ENCODE measurements at regions not wholly inside any gene's neighbourhood (a gene's known extent, or its start where the extent isn't known, plus 50 kb on each side); places are given as distances from the start of the nearest gene placed in this dataset.
"Not testable (repeated sequence)": the region's sequence is repeated elsewhere in the genome, so short reads cannot be mapped to it uniquely, and the experiment has no call there.

DNA sequence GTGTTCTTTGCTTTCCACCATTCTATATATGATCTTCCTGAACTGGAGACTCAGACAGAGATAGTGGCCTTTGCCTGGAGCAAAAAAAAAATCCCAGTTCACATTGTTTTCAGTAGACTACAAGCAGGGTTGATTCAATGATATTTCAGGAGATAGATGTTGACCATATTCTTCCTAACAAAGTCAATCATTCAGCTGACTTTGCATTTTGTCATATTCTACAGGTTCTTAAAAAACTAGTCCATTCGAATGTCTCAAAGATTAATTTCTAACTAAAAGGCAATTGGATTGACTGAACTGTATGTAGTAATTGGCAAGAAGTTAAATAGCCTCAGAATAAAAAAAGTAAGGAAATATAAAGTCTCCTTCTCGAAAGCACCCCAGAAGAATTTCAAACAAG lies 479.5 kb downstream of the NKX6-1 start:
- DNase-seq (ENCODE audit: low read depth), result no peak

DNA sequence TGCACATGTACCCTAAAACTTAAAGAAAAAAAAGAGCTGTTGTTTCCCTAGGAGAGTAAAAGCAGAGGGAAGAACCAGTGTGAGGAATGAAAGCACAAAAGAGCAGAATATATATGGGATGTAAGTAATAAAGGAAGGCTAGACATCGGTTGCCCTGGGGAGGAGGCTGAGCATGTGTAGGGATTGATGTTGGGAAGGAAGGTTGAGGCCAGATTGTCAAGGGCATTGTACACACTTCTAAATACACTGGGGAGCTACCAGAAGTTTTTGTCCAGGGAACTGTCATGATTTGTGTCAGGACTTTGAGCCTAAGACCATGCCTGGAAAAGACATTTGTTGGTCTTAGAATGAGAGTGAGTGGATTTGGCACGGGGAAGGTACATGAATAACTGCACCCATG lies 467.1 kb downstream of the GPAT3 start:
- no peak for DNase-seq (ENCODE audit: low read depth)

DNA sequence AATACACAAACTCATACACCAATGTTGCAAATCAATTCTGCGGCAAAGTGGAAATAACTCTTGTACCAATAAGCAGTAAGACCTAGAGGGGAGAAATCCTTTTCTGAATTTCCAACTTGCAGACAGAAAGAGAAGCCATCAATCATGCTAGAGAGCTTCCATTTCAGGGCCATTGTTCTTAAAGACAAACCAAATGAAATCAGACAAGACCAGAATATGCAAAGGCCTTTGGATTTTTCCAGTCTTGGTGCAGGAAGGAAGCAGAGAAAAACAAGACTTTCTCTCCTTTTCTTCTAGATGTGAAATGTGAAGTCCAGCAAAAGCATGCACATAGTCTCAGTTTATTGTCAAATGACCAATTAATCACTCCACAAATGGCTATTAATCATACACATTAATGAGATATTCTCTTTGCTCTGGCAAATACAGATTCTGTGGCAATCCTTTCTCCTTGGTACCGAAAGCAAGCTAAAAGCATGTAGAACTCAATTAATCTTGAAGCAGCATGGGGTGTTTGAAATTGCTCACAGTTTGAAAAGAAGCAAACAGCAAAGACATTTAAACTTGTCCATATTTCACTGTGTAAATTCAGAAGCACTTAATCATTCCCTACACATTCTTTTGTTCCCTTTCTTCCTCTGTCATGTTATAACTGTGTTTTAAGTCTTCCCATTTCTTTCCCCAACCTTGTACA lies 466.1 kb downstream of the GPAT3 start:
- no peak for DNase-seq (ENCODE audit: low read depth)

DNA sequence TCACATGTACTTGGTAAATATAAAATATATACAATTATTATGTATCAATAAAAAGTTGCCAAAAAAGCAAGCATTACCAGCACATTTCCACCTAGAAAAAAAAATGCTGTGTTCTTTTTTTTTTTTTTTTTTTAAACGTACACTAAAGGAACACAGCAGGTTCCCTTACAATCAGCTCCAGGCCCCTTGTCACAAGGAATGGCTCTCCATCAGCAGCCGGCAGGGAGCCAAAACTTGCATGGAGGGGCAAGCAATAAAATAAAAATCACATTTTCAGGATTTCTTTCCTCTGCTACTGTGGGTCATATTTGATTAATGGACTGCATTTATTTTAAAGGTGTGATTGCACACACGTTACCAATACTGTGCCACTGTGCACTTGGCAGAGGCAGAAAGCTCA lies 460.3 kb downstream of the GPAT3 start:
- no peak for DNase-seq (ENCODE audit: low read depth)

DNA sequence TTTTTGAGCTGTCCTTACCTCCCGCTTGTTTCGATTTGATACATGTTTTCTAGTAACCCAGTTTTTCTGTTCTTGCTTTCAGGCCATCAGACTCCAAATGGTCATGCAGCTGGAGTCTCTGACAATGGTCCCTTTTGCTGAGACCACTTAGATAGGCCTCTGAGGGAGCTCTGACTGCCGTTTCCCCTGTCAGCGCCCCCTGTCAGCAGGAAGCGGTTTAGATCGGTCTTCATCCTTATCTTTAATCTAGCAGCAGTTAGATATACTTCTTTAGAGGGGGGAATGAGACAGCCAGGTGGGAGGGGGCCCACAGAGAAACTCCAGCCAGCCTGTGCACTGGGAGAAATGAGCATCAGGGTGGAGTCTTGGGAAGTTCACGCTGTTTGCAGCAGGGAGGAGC lies 457.9 kb downstream of the GPAT3 start:
- DNase-seq (ENCODE audit: low read depth), result no peak

DNA sequence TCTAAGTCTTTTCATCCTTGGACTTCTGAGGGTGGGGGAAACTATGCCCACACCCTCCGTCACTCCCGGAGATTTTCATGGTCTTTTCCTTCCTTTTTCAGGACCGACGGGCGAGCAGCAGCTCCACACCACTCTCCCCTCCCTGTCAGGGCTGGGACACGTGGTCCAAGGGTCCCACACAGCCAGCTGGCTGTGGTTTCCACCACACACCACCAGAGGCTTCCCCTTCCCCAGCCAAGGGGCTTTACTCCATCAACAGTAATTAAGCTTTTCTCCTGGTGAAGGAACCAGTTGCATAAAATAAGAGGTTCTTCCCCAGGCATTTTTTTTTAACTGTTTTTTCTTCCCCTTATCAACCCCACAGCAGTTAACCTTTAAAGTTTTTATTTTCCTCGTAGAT lies 453.9 kb downstream of the GPAT3 start:
- no peak for DNase-seq (ENCODE audit: low read depth)

DNA sequence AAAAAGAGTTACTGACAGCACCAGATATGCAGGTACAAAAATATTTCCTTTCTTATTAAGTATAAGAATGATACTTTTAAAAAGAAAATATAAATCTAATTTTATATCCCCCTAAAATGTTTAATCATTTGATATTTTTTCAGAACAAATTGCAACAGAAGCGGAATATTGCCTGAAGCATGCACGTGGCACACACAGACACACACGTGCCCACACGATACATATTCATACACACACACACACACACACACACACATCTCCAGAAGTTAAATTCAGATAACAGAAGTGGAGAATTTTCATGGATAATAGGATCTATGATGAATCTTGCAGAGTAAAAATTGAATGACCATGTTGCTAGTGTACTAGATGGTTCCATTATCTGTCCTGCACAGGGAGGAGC lies 445.2 kb downstream of the GPAT3 start:
- DNase-seq (ENCODE audit: low read depth), result no peak

DNA sequence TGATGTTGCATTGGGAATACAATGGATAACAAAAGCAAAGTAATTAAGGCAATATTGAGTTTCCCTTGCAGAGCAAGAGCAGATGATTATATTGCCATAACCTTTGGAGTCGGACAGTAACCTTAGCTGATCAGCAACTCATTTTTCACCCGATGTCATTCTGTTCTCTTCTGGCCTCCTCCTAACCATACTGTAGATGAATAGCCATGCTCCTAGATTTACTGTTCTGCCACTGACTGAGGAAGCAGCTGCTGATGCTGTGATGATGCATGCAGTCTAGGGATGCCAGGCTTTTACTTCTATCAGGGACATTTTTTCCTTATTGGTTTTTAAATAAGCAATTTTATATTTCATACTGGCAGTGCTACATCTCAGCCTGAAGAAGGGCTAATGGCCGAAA lies 443.9 kb downstream of the GPAT3 start:
- DNase-seq (ENCODE audit: low read depth), result no peak

DNA sequence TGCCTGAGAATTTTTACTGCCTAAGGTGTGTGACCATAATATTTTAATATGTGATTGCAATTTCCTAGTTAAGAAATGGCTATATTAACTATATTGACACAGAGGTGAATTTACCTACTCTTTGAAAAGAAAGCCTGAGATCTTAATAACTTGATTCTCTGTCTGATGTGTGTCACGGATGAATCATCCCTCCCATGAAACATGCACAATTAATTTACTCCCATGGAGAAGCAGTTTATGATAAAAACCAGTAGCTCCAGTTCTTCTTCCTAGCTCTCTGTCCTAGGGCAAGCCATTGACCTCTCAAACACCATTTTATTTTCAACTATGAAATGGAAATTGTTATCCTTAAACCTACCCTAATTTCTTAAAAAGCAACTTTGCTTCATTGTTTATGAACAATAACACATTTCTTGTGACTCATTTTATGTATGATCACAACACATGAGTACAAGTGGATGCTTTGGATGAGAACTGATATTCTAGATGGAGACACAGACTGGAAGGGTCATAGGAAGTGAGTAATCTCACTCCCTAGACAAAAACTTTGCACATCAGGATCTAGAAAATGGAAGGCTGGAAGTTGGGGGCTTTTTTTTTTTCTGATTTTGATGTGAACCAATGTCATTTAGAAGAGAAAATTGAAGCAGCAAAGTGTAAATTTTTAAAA lies 438.3 kb downstream of the GPAT3 start:
- DNase-seq (ENCODE audit: low read depth), result no peak

DNA sequence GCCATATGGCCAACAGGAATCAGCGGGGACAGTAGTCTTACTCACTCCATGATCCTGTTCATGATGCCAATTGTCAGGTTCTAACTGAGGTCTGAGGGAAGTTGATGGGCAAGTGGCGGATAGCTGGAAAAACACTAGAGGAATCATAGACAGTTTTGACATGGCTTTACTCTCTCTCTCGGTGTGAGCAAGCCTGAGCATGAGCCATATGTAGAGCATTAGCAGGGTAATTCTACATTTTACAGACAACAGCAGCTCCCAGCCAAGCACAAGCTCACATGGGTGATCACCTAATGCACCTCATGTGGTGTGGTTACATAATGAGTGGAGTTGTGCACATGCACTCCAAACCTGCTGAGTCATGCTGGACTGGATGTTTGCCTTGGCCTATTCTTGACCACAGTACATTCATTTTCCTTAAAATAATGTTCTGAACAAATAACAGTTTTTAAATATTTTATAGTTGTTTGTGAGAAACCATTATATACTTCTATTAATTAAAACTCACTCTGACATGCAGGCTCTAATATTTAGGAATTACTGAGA lies 429.2 kb downstream of the GPAT3 start:
- DNase-seq (ENCODE audit: low read depth), result no peak

DNA sequence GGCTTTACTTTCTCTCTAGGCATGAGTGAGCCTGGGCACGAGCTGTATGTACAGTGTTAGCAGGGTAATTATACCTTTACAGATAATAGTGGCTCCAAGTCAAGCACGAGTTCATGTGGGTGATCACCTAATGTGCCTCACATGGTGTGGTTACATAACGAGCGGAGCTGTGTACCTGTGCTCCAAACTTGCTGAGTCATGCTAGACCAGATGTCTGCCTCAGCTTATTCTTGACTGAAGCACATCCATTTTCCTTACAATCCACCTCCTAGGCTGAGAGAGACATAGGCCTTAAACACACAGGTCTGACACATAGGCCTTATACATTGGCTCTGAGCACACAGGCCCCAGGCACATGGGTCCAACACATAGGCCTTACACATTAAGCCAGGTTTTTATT lies 426.6 kb downstream of the GPAT3 start:
- DNase-seq (ENCODE audit: low read depth), result no peak

DNA sequence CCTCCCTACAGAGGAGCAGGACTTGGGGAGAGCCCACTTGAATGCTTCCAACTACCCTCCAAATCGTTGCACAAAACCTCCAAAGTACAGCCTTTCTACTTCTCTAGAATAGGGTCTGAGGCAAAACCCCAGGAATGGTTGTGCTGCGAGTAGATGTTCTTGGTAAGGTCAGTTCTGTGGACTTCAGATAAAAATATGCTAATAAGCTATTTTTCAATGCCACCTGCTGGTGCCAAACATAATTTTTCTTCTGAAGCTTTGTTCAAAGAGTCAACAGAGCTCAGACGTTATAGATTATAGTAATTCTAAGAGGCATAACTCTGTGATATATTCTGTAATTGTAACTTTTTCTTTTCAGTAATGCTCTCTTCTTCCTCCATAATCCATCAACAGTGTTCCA lies 425.7 kb downstream of the GPAT3 start:
- DNase-seq (ENCODE audit: low read depth), result no peak

DNA sequence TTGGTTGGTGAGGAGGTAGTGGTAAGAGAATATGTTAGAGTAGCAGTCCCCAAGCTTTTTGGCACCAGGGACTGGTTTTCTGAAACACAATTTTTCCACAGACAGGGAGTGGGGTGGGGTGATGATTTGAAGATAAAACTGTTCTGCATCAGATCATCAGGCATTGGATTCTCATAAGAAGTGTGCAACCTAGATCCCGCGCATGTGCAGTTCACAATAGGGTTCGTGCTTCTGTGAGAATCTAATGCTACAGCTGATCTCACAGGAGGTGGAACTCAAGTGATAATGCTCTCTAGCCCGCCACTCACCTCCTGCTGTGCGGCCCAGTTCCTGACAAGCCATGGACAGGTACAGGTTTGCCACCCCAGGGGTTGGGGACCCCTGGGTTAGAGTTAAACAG lies 423.3 kb downstream of the GPAT3 start:
- no peak for DNase-seq (ENCODE audit: low read depth)

DNA sequence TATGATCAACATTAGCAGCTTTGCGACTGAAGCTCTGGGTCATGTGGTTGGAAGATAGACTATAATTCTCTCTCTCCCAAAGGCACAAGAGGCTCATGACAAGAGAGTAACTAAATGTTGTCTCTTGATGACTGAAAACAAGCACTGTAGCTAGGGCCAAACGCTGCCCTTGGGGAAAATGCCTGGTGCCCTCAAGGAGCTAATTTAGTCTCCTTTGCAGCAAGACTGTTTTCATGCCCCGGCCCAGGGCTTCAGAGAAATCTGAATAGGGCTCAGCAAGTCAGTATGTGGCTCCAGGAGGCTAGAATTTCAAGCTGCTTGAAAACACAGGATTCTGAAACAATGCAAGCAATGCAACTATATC lies 411.9 kb downstream of the GPAT3 start:
- DNase-seq (ENCODE audit: low read depth), result no peak

DNA sequence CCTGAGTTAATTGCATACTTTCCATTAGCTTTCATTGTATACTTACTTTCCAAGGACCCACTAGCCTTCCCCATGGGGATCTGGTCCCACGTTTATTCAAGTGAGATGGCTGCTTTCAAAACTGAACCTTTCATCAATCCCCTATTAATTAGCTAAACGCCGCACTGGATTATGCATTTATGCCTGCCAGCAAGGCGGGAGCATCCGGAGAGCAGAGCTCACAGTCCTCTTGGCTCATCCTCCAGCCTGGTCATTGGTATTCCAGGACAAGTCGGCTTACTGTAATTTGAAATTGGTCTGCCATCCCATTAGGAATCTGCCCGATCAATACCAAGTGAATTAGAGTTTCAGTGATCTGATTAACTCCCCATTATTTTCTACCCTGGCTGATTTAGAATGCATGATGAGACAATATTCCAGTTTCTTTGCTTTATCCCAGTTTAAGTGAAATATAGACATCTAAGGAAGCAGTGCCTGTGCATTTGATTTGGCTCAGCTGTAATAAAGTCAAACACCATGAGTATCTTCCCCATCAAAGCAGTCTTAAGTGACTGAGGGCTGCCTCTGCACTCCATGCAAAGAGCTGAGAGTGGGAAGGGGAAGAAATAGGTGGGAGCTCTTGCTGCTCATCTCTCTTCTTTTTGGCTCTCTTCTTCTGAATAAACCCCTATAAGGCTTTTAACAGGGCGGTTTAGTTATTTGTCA lies 411.4 kb downstream of the GPAT3 start:
- no peak for DNase-seq (ENCODE audit: low read depth)

DNA sequence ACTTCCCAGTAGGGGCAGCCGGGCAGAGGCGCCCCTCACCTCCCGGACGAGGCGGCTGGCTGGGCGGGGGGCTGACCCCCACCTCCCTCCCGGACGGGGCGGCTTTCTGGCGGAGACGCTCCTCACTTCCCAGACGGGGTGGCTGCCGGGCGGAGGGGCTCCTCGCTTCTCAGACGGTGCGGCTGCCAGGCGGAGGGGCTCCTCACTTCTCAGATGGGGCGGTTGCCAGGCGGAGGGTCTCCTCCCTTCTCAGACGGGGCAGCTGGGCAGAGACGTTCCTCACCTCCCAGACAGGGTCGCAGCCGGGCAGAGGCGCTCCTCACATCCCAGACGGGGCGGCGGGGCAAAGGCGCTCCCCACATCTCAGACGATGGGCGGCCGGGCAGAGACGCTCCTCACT lies 407.8 kb downstream of the GPAT3 start:
- DNase-seq (ENCODE audit: low read depth), result not testable (repeated sequence)

DNA sequence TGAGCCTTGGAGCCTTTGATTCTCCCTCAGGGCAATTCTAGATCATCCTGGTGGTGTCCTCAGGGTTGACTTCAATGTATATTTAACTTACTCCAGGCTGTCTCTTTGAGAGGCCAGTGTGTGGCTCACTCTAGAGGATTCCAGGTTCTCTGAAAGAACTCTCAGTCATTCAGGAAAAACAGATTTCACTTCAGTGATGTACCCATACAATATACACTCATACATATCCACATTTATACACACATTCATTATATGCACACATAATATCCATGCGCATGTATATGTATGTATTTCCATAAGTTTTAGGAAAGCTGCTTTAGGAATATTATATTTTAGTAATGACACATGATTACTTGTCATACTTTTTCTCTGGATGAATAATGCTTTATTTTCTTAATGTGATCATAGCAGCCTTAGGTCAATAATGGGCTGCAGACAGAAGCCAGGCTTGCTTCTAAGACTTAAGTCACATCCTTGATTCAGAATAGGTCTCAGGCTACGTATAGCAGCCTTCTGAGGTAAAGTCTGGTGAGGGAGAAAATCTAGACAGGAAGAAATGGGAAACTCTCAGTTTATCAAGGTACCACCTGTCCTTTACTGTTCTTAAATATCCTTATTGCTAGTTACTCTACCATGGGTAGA lies 397.0 kb downstream of the GPAT3 start:
- no peak for DNase-seq (ENCODE audit: low read depth)

DNA sequence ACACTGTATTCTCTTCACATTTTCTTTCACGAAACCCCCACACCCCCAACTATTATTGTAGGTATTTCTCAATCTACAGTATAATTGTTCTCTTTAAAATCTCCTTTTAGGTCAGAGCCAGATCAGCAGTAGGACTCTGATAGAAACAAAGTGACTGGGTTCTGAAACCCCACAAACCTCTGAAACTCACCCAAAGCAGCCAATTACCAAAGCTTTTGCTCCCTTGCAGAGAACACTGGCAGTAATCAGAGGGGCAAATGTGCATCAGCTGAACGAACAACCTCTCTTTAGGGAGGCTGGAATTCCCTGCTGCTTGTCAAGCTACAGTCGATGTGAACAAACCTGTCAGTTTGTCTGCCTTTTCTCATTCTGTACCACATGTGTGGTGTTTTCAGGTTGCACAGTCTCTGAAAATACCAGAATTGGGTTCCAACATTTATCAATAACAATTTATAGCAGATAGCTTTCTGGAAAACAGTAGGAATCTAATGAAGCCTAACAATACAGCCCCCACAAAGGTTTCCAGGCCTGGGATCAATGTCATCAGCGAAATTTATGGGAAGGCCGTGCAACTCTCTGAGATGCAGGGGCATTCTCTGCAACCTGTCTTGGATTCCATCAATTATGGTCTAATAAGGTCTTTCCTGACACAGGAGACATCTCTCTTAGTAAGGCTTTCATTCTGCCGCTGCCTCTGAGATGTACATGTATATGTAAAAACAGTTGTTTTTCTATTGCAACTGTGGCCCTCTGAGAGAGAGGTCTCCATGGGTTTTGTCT lies 395.9 kb downstream of the GPAT3 start:
- no peak for DNase-seq (ENCODE audit: low read depth)

DNA sequence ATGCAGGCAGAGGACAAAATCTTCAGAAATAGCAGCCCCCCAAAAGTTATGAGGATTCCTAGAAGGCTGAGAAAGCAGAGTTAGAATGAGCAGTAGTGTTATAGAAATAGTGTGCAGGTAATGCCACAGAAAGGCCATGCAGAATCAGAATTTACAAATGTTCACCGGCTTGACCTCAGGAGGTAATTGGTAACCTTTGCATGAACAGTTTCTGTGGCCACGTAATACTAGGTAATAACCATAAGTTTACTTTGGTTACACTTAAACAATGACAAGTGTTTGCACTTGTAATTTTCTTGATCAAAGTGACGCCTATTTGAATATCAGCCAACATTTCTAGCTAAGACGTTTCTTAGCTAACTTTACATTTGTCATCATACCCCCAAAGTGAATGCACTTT lies 393.6 kb downstream of the GPAT3 start:
- DNase-seq (ENCODE audit: low read depth), result no peak

DNA sequence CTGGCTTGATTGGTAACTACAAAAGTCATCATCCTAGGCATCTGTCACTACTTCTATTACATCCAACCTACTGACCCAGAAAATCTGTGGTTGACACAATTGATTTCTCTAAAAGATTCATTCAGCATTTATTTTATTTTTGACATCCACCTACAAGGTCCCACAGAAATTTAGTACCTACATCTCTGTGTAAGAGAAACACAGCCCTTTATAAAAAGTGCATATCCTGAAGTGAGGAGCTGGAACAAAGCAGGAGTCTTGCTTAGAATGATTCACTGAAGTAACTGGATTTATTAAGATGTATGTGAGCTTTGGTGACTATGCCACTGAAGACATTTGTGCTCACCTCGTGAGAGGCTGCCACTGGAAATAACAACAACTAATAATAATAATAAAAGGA lies 391.0 kb downstream of the GPAT3 start:
- DNase-seq (ENCODE audit: low read depth), result no peak

DNA sequence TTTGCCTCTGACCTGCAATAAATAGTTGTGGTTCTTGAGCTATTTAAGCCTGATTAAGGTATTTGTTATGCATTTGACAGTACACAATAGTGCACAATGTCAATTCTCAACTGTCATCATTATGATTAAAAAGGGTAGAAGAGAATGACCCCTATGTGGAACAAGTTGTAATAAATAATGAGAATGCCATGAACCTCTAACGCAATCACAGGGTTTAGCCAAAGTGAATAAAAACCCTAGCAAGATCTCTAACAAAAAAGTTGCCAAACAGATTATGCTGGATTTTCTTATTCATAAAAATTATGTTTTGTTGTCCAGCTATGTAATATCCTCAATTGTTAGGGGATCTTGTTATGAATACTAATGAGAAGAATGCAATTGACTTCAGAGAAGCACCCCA lies 387.4 kb downstream of the GPAT3 start:
- no peak for DNase-seq (ENCODE audit: low read depth)

DNA sequence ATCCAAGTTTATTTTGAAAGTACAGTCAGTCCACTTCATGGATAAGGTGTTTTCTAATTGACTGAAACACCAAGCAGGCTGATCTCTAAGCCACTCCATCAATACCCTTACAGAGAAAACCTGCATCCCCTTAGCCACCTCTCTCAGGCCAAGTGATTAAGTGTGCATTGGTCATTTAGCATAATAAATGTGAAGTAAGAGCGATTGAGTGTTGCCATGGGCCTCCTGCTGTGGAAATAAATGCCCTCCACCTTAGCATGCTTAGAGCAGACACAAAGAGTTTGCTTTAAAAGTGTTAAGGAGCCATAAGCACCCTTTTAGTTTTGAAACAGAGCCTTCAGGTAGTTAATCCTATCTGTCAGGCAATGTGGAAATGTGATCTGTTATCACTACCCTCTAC lies 386.5 kb downstream of the GPAT3 start:
- DNase-seq (ENCODE audit: low read depth), result no peak

Data from forelimb muscle (tissue), 1 donor.